AML-193 (cell line): ENCODE measurements at regions not wholly inside any gene's neighbourhood (a gene's known extent, or its start where the extent isn't known, plus 50 kb on each side); places are given as distances from the start of the nearest gene placed in this dataset.

Experiments used
- DNase-seq, 2 experiments: peaks; one replicate each; lab custom pipeline; 2025; lab: John Stamatoyannopoulos, UW

GRCh38 chr12:115215544-115215943 lies 531.6 kb upstream of the TBX3 start:
- DNase-seq = no peak

GRCh38 chr12:115213538-115214016 lies 529.6 kb upstream of the TBX3 start:
- no peak for DNase-seq

GRCh38 chr12:115213118-115213517 lies 529.1 kb upstream of the TBX3 start:
- DNase-seq = no peak

DNA sequence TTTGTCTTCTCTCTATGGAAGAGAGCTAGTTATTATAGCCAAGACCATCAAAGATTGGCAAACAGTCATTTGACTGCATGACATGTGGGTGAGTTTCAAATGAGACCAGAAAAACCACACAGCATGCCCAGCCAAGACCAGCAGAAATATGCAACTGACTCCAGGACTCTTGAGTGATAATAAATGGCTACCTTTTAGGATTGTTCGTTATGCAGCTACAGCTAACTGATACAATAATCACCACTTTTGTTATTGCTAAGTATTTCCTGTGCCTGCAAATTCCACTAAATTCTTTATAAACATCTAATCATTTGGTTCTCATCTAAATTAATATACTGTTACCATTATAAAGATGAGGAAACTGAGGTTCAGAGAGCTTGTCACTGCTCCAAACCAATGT lies 528.4 kb upstream of the TBX3 start:
- no peak for DNase-seq

- no peak for DNase-seq
Observed at GRCh38 chr12:115210533-115211252, 526.7 kb upstream of the TBX3 start.

- no peak for DNase-seq
Observed at GRCh38 chr12:115209230-115209629, 525.3 kb upstream of the TBX3 start.

GRCh38 chr12:115208098-115208497 lies 524.1 kb upstream of the TBX3 start:
- DNase-seq = no peak

- DNase-seq = no peak
Observed at GRCh38 chr12:115207216-115207915, 523.4 kb upstream of the TBX3 start.

DNA sequence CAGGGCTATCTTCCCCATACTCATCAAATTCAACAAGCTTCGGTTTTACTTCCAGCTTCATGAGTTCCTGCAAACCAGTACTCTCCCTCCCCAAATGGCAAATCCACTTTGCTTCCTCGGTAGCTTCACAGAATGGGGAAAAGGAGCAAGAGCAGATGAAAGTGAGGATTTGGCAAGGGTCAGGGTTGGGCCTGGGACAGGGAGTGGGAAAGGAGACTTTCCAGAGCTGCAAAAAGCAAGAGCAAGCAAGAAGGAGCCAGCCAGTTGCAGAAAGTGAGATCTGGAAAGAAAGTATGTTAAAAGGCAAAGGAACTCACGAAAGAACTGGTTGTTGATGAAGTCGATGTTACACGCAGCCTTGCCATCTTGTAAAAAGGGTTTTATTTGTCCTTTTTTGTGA lies 522.8 kb upstream of the TBX3 start:
- DNase-seq = no peak

- no peak for DNase-seq
Observed at GRCh38 chr12:115205755-115206308, 521.9 kb upstream of the TBX3 start.

- DNase-seq = no peak
Observed at GRCh38 chr12:115204957-115205754, 521.2 kb upstream of the TBX3 start.

- DNase-seq = no peak
Observed at GRCh38 chr12:115203701-115204100, 519.7 kb upstream of the TBX3 start.

DNA sequence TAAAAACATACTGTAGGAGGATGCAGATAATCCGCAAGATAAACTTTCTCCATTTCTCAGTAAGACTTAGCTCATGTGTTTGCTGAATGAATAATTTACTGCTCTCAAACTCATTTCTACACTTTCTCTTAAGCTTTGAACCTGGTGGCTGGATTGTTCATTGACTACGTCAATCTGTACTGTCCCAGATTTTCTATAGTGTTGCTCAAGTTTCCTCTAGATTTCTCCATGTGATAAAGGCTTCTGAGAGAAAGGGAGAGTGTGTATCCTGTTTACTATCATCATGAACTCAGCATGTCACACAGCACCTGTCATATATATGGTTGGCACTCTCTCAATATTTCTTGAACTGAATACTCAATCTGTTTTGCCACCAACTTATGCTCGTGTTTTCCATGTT lies 518.0 kb upstream of the TBX3 start:
- no peak for DNase-seq

DNA sequence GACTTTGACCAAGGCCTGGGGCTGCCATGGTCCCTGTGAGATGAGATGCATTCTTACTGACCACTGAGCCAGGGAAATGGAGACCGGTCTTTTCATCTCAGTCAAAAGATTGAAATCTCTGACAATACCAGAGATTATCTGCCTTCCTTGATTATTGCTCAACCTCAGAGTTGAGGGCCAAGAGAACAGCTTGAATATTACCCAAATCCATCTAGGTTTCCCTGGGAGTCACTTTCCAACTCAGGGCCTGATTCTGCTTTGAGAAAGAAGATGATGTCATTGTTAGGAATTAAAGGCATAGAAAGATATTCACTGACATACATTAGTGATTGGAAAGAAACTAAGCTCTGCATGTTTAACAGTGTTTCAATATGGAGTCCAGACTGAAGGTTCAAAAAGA lies 515.9 kb upstream of the TBX3 start:
- DNase-seq = no peak

DNA sequence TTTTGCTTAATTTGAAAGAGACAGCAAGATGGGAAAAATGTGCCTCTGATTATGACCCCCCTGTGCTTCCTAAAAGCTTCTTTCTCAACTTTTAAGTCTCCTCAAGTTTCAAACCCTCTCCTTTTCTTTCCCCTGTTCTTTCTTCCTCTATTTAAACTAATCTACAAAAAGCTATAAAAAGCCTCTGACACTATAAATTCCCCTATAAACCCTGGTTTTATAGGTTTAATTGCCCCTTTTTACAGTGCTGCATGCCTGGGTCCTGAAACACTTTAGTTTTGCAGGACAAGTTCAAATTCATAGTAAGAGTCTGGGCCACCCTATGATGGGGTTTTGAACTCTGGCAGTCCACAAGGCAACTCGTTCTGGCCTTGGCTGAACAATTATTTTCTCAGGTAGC lies 510.9 kb upstream of the TBX3 start:
- DNase-seq = no peak

DNA sequence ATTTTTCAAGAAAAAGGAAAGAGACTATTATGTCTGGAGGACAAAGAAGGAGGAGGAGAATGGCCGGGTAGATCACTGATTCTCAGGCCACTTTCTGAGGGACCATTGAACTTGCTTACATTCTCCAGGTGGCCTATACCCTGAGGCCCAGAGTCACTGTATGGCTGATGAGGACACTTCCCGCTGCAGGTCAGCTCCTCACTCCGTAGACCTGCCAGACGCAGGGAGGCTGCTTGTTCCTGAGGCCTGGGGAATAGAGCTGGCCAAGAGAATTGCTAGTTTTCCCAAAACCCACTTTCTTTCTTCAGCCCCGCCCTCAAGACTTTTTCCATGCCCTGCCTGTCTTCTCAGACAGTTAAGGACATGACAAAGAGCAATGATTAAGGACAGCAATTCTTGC lies 510.5 kb upstream of the TBX3 start:
- no peak for DNase-seq

DNA sequence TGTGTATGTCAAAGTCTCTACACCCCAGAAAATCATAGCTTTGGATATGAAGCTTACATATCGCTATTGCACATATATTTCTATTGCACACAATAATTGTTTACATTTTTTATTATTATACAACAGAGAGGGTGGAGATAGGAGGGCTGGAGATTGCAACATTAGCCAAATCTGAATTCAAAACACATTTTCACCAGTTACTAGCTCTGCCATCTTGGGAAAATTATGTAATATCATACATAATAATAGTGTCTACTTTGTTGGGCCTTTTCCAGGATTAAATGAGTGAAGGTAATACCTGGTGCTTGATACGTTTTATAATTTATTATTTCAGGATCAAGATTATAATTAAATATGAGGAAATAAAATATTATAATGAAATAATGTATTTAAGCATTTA lies 507.4 kb upstream of the TBX3 start:
- DNase-seq = no peak

DNA sequence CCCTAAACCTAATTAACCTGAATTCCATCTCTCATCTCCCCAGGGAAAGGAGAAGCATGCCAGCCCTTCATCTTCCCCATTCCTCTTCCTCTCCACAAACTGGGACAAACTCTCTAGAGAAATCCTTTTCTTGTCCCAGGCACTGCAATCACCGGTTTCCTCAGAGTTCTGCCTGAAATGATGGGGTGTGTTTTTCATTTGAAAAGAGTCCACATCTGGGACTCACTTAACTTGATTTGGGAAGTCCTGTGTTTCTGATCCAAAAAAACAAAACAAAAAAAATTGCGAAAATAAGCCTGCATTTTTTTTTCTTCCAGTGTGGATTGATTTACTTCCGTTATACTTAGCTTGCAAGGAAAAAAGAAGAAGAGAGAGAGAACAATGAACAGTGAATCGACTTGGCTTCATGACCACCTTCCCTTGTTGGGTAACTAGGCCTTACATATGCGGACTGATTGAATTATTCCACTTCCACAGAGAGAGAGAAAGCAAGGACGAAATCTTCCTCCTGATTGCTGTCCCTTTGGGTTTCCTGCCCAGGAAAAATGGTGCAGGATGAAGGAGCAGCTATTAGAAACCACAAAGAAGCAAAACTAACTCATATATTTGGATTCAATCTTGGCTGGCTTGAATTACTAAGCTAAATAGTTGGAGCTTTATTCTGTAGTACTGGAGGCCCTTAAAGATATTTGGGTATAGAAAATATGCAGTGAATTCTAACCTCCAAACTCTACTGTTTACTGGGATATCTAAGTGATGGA lies 506.2 kb upstream of the TBX3 start:
- DNase-seq = no peak

- DNase-seq = no peak
Observed at GRCh38 chr12:115185506-115185905, 501.5 kb upstream of the TBX3 start.

DNA sequence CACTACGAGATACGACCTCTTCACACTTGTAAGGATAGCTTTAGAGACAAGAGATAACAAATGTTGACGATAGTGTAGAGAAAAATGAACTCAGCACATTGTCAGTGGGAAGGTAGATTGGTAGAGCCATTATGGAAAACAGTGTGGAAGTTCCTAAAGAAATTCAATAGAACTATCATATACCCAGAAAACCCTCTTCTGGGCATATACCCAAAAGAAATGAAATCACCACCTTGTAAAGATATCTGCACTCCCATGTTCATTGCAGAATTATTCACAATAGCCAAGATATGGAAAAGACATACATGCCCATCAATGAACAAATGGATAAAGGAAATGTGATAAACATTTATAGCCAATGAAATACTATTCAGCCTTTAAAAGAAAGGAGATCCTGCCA lies 499.8 kb upstream of the TBX3 start:
- DNase-seq = no peak

DNA sequence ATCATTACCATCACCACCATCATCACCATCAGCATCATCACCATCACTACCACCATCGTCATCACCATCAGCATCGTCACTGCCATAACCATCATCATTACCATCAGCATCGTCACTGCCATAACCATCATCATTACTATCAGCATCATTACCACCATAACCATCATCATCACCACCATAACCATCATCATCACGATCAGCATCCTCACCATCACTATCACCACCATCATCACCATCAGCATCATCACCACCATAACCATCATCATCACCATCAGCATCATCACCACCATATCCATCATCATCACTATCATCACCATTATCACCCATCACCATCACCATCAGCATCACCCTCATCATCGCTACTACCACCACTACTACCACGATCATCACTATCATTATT lies 493.9 kb upstream of the TBX3 start:
- DNase-seq = no peak
